ENCODE measurements at regions not wholly inside any gene's neighbourhood (a gene's known extent, or its start where the extent isn't known, plus 50 kb on each side); places are given as distances from the start of the nearest gene placed in this dataset.
"Not testable (repeated sequence)": the region's sequence is repeated elsewhere in the genome, so short reads cannot be mapped to it uniquely, and the experiment has no call there.

GRCh38 chr17:64771980-64772844 is 110.1 kb upstream of the SMURF2 start:
- no peak for DNase-seq

GRCh38 chr17:64769712-64770111 is 107.6 kb upstream of the SMURF2 start:
- no peak for DNase-seq

- DNase-seq: no peak
These were observed 105.3 kb upstream of the SMURF2 start for GRCh38 chr17:64767269-64767997.

- no peak for DNase-seq
These were observed 103.2 kb upstream of the SMURF2 start for GRCh38 chr17:64765191-64765889.

- no peak for DNase-seq
These were observed 89.0 kb upstream of the SMURF2 start for GRCh38 chr17:64750891-64751677.

GRCh38 chr17:64750478-64750877 is 88.4 kb upstream of the SMURF2 start:
- no peak for DNase-seq

- DNase-seq: no peak
These were observed 87.2 kb upstream of the SMURF2 start for GRCh38 chr17:64749306-64749705.

GRCh38 chr17:64747938-64748540 is 85.9 kb upstream of the SMURF2 start:
- no peak for DNase-seq

- no peak for DNase-seq
These were observed 80.2 kb upstream of the SMURF2 start for GRCh38 chr17:64742326-64742725.

- DNase-seq: not testable (repeated sequence)
These were observed 79.8 kb upstream of the SMURF2 start for GRCh38 chr17:64741916-64742315.

- DNase-seq: no peak
These were observed 79.0 kb upstream of the SMURF2 start for GRCh38 chr17:64741038-64741641.

GRCh38 chr17:64739316-64740058 is 77.4 kb upstream of the SMURF2 start:
- DNase-seq: no peak

GRCh38 chr17:64736804-64737492 is 74.8 kb upstream of the SMURF2 start:
- peak; percentile 17 for DNase-seq

- DNase-seq: no peak
These were observed 70.4 kb upstream of the SMURF2 start for GRCh38 chr17:64732336-64733006.

- not testable (repeated sequence) for DNase-seq
These were observed 67.9 kb upstream of the SMURF2 start for GRCh38 chr17:64730023-64730422.

GRCh38 chr17:64729201-64729600 is 67.1 kb upstream of the SMURF2 start:
- no peak for DNase-seq

- no peak for DNase-seq
These were observed 66.1 kb upstream of the SMURF2 start for GRCh38 chr17:64728041-64728695.

GRCh38 chr17:64726025-64726424 is 63.9 kb upstream of the SMURF2 start:
- DNase-seq: not testable (repeated sequence)

- not testable (repeated sequence) for DNase-seq
These were observed 62.1 kb upstream of the SMURF2 start for GRCh38 chr17:64724246-64724645.

All from KG1 (cell line).